Activated CD4-positive, alpha-beta memory T cell treated with anti-CD3 and anti-CD28 coated beads, Interleukin-2, amount 10 ng/mL, durations not matched to agents 7 days and 5 days (primary cell): ENCODE measurements at regions not wholly inside any gene's neighbourhood (a gene's known extent, or its start where the extent isn't known, plus 50 kb on each side); places are given as distances from the start of the nearest gene placed in this dataset.
A peak's percentile ranks its signal among the peaks of the same experiment; 100 is the strongest.

Experiments used
- CTCF ChIA-PET: fragments of 350-600 bp; sonication (Branson Sonifier 250); formaldehyde crosslinking; loops from one replicate; lab custom pipeline; 2021; ENCODE audit warnings: antibody characterized with exemption, inconsistent platforms; lab: Charles Lee
- POLR2A ChIA-PET: fragments of 350-600 bp; sonication (Branson Sonifier 250); formaldehyde crosslinking; loops from one replicate; lab custom pipeline; 2021; ENCODE audit warnings: antibody characterized with exemption; lab: Charles Lee
- DNase-seq: peaks from one replicate; pipeline ENCODE4 v3.0.0-alpha.2; 2020
- H3K27ac Mint-ChIP-seq: one replicate; pipeline ENCODE4 v1.8.0; 2021; ENCODE audit warnings: mild to moderate bottlenecking, mixed read lengths
- H3K27me3 Mint-ChIP-seq: one replicate; pipeline ENCODE4 v1.8.0; 2021; ENCODE audit warnings: mixed read lengths
- H3K36me3 Mint-ChIP-seq: one replicate; pipeline ENCODE4 v1.8.0; 2021; ENCODE audit warnings: low read depth, mixed read lengths
- H3K4me1 Mint-ChIP-seq: one replicate; pipeline ENCODE4 v1.8.0; 2021; ENCODE audit warnings: mixed read lengths
- H3K4me3 Mint-ChIP-seq: one replicate; pipeline ENCODE4 v1.8.0; 2021; ENCODE audit warnings: mild to moderate bottlenecking, mixed read lengths
- H3K9me3 Mint-ChIP-seq: one replicate; pipeline ENCODE4 v1.8.0; 2021; ENCODE audit warnings: mixed read lengths

- POLR2A ChIA-PET: no interaction called here
- Mint-ChIP-seq H3K27me3 (peaks cover 9% of the 10 kb centered on the region), H3K9me3 (no peaks in the 10 kb centered on the region), H3K4me1 (no peaks in the 10 kb centered on the region), H3K4me3 (no peak overlapping the region), H3K36me3 (no peaks in the 10 kb centered on the region), H3K27ac (no peak overlapping the region)
- CTCF ChIA-PET: no interaction called here
- no peak for DNase-seq
Measured at GRCh38 chr10:4561296-4561695, 264.7 kb upstream of the AKR1E2 start.

DNA sequence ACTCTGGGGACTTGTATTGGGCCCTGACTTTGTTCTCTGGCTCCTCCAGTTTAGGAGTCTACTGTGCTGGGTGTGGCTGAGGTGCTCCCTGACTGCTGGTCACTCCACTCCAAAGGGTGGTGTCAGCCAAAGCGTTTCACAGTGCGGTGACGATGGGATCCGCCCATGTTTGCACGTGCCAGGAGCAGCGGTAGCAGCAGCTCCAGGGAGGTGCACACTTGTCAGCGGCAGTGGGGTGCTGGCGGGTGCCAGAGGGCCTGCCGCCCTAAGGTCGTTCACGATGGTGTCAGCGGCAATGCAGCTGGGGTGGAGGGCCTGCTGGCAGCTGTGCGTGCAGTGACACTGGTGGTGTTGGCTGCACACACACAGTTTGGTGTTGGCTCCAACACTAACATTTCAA lies 268.5 kb upstream of the AKR1E2 start:
- Mint-ChIP-seq H3K9me3 (no peaks in the 10 kb centered on the region), H3K4me3 (no peak overlapping the region), H3K4me1 (no peaks in the 10 kb centered on the region), H3K27me3 (peaks cover 17% of the 10 kb centered on the region), H3K27ac (no peak overlapping the region), H3K36me3 (no peaks in the 10 kb centered on the region)
- POLR2A ChIA-PET: no interaction called here
- CTCF ChIA-PET: interaction anchor here (0.6 kb wide), 1 partner anchor 1166 kb away, joined by 3 read pairs; no protein-coding TSS in a partner anchor
- DNase-seq: no peak

DNA sequence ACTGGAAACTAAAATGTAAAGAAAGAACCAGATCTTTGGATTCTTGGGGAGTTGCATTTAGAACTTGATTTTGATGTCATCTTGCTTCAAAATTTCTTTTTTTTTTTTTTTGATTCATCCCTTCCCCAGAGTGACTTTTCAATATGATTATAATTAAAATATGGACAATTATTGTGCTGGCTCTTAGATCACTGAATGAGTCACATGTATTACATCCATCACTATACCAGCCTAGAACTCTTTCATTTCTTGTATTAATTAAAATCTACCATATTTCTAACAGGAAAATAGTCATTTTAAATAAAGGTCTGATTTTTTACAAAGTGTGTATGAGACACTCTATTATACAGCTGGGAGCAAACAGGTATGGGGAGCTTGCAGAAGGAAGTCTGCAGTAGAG lies 269.5 kb upstream of the AKR1E2 start:
- Mint-ChIP-seq H3K27me3 (peaks cover 12% of the 10 kb centered on the region), H3K9me3 (no peaks in the 10 kb centered on the region), H3K27ac (no peak overlapping the region), H3K36me3 (no peaks in the 10 kb centered on the region), H3K4me3 (no peak overlapping the region), H3K4me1 (no peaks in the 10 kb centered on the region)
- ChIA-PET CTCF (interaction anchor here (0.6 kb wide), 1 partner anchor 1165 kb away, joined by 3 read pairs; no protein-coding TSS in a partner anchor), POLR2A (no interaction called here)
- no peak for DNase-seq

DNA sequence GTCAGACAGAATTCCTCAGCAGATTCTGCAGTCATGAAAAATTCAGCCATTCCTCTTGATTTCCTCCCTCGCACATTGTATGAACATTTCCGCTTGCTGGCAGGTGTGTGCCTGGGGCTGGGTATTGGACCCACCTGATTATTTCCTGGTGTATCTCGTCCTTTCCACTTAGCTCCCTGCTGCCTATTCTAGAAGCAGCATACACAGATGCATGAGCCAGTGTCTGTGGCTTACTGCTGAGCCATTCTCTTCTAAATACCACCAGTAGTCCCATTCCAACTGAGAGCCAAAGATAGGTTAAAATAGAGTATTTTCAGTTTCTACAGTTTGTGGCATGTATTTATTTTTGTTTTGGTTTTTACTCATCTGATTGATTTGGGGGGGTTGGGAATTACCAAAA lies 270.1 kb upstream of the AKR1E2 start:
- Mint-ChIP-seq H3K9me3 (no peaks in the 10 kb centered on the region), H3K4me1 (no peaks in the 10 kb centered on the region), H3K27me3 (peaks cover 12% of the 10 kb centered on the region), H3K27ac (no peak overlapping the region), H3K36me3 (no peaks in the 10 kb centered on the region), H3K4me3 (no peak overlapping the region)
- POLR2A ChIA-PET: no interaction called here
- DNase-seq: no peak
- CTCF ChIA-PET: no interaction called here

DNA sequence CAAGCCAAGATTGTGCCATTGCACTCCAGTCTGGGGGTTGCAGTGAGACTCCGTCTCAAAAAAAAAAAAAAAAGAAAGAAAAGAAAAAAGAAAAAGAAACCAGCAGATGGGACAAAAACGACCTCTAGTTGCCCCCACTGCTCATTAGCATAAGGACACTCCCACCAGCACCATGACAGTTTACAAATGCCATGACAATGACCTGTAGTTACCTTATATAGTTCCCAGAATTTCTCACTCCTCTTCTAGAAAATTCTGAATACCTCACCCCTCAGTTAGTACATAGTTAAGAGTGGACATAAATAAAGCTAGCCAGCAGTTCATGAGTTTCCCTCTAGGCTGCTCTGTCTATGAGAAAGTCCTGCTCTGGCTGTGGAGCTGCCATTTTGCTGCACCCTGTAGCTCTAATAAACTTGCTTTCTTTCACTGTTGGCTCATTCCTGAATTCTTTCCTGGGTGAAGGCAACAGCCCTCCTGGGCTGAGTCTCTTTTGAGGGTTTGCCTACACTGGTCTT lies 276.8 kb upstream of the AKR1E2 start:
- peaks cover 18% of the 10 kb centered on the region for H3K27me3 Mint-ChIP-seq
- no peaks in the 10 kb centered on the region for H3K36me3 Mint-ChIP-seq
- peaks cover 8% of the 10 kb centered on the region for H3K4me1 Mint-ChIP-seq
- H3K27ac Mint-ChIP-seq: no peak overlapping the region
- no peaks in the 10 kb centered on the region for H3K9me3 Mint-ChIP-seq
- ChIA-PET POLR2A (no interaction called here), CTCF (interaction anchor here (0.7 kb wide), 1 partner anchor 1352 kb away, joined by 3 read pairs; no protein-coding TSS in a partner anchor)
- no peak for DNase-seq
- no peak overlapping the region for H3K4me3 Mint-ChIP-seq

DNA sequence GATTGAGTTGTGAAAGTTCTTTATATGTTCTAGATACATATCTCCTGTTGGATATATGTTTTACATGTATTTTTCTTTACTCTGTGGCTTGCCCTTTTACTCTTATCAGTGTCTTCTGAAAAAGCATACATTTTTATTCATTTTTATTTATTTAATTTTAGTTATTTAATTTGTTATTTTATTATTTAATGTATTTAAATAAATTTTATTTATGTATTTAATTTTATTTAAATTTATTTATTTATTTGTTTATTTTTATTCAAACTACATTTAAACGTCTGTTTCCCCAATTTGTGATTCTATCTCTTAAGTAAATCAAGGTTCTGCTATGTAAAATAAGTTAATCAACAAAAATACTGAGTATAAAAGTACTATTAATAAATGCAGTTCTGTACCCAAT lies 279.1 kb upstream of the AKR1E2 start:
- CTCF ChIA-PET: no interaction called here
- H3K36me3 Mint-ChIP-seq: no peaks in the 10 kb centered on the region
- POLR2A ChIA-PET: interaction anchor here (1.2 kb wide), 1 partner anchor 1349 kb away, joined by 3 read pairs; no protein-coding TSS in a partner anchor
- no peak overlapping the region for H3K4me3 Mint-ChIP-seq
- H3K27ac Mint-ChIP-seq: peak overlapping the region; percentile 7
- peaks cover 16% of the 10 kb centered on the region for H3K27me3 Mint-ChIP-seq
- no peaks in the 10 kb centered on the region for H3K9me3 Mint-ChIP-seq
- DNase-seq: no peak
- peaks cover 8% of the 10 kb centered on the region for H3K4me1 Mint-ChIP-seq

GRCh38 chr10:4546500-4546899 lies 279.5 kb upstream of the AKR1E2 start:
- ChIA-PET CTCF (no interaction called here), POLR2A (interaction anchor here (1.2 to 2.1 kb wide), 2 partner anchors 762 to 1349 kb away, joined by 3 to 6 read pairs; partner anchors contain the start of gene KLF6)
- peaks cover 16% of the 10 kb centered on the region for H3K27me3 Mint-ChIP-seq
- peak overlapping the region; percentile 7 for H3K27ac Mint-ChIP-seq
- H3K9me3 Mint-ChIP-seq: no peaks in the 10 kb centered on the region
- H3K4me1 Mint-ChIP-seq: peaks cover 8% of the 10 kb centered on the region
- peak; percentile 44 for DNase-seq
- H3K4me3 Mint-ChIP-seq: no peak overlapping the region
- no peaks in the 10 kb centered on the region for H3K36me3 Mint-ChIP-seq

DNA sequence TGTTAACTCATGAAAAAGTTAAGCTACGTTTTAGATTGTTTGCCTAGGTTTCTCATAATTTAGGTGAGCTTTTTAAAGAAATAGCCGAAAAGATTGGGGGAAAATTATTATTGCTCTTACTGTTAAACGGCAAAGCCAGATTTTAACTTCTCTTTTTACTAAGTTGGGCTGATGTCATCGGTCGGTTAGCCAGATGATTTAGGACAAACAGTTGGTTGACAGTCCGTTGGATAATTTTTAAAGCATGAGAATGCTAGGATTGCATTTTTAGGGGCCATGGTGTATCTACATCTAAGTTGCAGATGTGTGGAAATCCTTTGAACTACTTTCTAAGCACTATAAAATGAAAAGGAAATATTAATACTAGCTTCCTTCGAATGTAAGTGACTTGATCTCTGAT lies 280.9 kb upstream of the AKR1E2 start:
- H3K27me3 Mint-ChIP-seq: peaks cover 16% of the 10 kb centered on the region
- H3K27ac Mint-ChIP-seq: no peak overlapping the region
- no peaks in the 10 kb centered on the region for H3K9me3 Mint-ChIP-seq
- ChIA-PET CTCF (no interaction called here), POLR2A (interaction anchor here (2.1 kb wide), 1 partner anchor 760 kb away, joined by 6 read pairs; the partner anchor contains the start of gene KLF6)
- no peak for DNase-seq
- H3K4me1 Mint-ChIP-seq: peaks cover 8% of the 10 kb centered on the region
- H3K4me3 Mint-ChIP-seq: no peak overlapping the region
- no peaks in the 10 kb centered on the region for H3K36me3 Mint-ChIP-seq

GRCh38 chr10:4543938-4544533 lies 282.0 kb upstream of the AKR1E2 start:
- peaks cover 4% of the 10 kb centered on the region for H3K9me3 Mint-ChIP-seq
- POLR2A ChIA-PET: no interaction called here
- H3K27me3 Mint-ChIP-seq: peaks cover 16% of the 10 kb centered on the region

DNA sequence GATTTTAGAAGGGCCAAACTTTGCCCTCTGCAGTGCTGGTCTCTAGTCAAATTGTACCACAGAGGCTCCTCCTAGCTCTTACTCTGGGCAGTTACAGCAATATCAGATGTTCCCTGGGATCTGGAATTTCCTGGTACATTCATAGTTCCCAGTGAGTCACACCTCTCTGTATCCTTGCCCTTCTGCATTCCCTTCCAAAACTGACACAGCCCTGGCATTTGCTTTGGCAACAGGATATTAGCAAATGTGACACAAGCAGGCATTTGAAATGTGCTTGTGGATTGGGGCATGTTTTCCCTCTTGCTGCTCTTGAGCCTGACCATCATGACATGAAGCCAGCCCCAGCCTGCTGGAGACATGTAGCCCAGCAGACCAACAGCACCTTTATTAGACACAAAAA lies 284.7 kb upstream of the AKR1E2 start:
- DNase-seq: no peak
- H3K4me3 Mint-ChIP-seq: no peak overlapping the region
- POLR2A ChIA-PET: no interaction called here
- peaks cover 20% of the 10 kb centered on the region for H3K9me3 Mint-ChIP-seq
- CTCF ChIA-PET: no interaction called here
- peaks cover 2% of the 10 kb centered on the region for H3K36me3 Mint-ChIP-seq
- peaks cover 2% of the 10 kb centered on the region for H3K4me1 Mint-ChIP-seq
- peaks cover 13% of the 10 kb centered on the region for H3K27me3 Mint-ChIP-seq
- H3K27ac Mint-ChIP-seq: no peak overlapping the region

More at GRCh38 chr10:4543938-4544533, 282.0 kb upstream of the AKR1E2 start:
- no peak overlapping the region for H3K27ac Mint-ChIP-seq
- CTCF ChIA-PET: no interaction called here
- H3K4me3 Mint-ChIP-seq: no peak overlapping the region
- no peak for DNase-seq
- H3K36me3 Mint-ChIP-seq: no peaks in the 10 kb centered on the region
- H3K4me1 Mint-ChIP-seq: peaks cover 8% of the 10 kb centered on the region

- Mint-ChIP-seq H3K27me3 (no peaks in the 10 kb centered on the region), H3K27ac (no peak overlapping the region), H3K9me3 (peaks cover 27% of the 10 kb centered on the region), H3K4me3 (no peak overlapping the region), H3K4me1 (no peaks in the 10 kb centered on the region), H3K36me3 (peaks cover 2% of the 10 kb centered on the region)
- CTCF ChIA-PET: no interaction called here
- no peak for DNase-seq
- POLR2A ChIA-PET: no interaction called here
Measured at GRCh38 chr10:4538016-4538415, 288.0 kb upstream of the AKR1E2 start.

DNA sequence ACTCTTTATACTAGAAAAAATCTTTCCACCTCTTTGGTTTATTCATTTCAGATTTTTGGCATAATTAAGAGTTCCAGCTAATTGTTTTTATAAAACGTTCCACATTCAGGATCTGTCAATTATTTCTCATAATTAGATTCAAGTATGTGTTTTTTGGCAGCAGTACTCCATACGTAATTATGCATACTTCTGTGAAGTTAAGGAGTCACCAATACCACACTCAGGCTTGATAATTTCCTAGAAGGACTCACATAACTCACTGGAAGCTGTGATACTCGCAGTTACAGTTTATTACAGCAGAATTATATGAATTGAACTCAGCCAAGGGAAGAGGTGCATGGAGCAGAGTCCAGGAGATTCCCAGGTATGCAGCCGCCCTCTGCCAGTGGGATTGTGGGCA lies 290.5 kb upstream of the AKR1E2 start:
- H3K4me3 Mint-ChIP-seq: no peak overlapping the region
- no peak for DNase-seq
- H3K4me1 Mint-ChIP-seq: no peaks in the 10 kb centered on the region
- H3K27me3 Mint-ChIP-seq: peaks cover 2% of the 10 kb centered on the region
- H3K36me3 Mint-ChIP-seq: peaks cover 2% of the 10 kb centered on the region
- POLR2A ChIA-PET: no interaction called here
- CTCF ChIA-PET: no interaction called here
- no peak overlapping the region for H3K27ac Mint-ChIP-seq
- peaks cover 27% of the 10 kb centered on the region for H3K9me3 Mint-ChIP-seq

DNA sequence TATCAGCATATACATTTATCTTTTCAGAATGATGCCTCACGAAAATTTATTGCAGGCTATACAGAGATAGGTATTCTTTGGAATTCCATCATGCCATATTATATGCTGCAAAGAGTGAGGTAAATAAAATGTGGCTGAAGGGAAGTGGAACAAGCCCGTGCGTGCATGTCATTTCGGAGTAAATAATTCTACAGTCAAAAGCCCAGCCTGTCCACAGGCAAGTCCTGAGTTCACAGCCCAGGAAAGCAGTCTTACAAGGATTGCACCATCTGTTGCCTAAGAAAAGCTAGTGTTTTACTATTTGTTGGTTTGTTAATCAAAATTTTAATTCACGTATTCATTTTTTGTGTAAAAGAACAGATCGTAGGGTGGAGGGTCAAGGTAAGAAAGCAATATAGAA lies 292.4 kb upstream of the AKR1E2 start:
- CTCF ChIA-PET: no interaction called here

GRCh38 chr10:4532976-4533375 lies 293.0 kb upstream of the AKR1E2 start:
- DNase-seq: no peak
- H3K27ac Mint-ChIP-seq: no peak overlapping the region
- no peaks in the 10 kb centered on the region for H3K4me1 Mint-ChIP-seq
- H3K27me3 Mint-ChIP-seq: peaks cover 4% of the 10 kb centered on the region
- POLR2A ChIA-PET: no interaction called here
- CTCF ChIA-PET: no interaction called here
- H3K4me3 Mint-ChIP-seq: no peak overlapping the region
- peaks cover under 1% of the 10 kb centered on the region for H3K36me3 Mint-ChIP-seq
- peaks cover 22% of the 10 kb centered on the region for H3K9me3 Mint-ChIP-seq

More for the DNA sequence above, 292.4 kb upstream of the AKR1E2 start:
- no peak for DNase-seq
- Mint-ChIP-seq H3K36me3 (peaks cover 2% of the 10 kb centered on the region), H3K27me3 (peaks cover 4% of the 10 kb centered on the region), H3K4me1 (no peaks in the 10 kb centered on the region), H3K27ac (no peak overlapping the region), H3K4me3 (no peak overlapping the region), H3K9me3 (peaks cover 25% of the 10 kb centered on the region)
- POLR2A ChIA-PET: no interaction called here
